ENCODE measurements at regions not wholly inside any gene's neighbourhood (a gene's known extent, or its start where the extent isn't known, plus 50 kb on each side); places are given as distances from the start of the nearest gene placed in this dataset.
"Not testable (repeated sequence)": the region's sequence is repeated elsewhere in the genome, so short reads cannot be mapped to it uniquely, and the experiment has no call there.

GRCh38 chr9:120310035-120310434 lies 269.9 kb downstream of the CDK5RAP2 start:
- DNase-seq (ENCODE audit: low read depth in 1 of 2, low spot score in 2 of 2) = no peak
- no peak overlapping the region for H3K27ac ChIP-seq
- H3K4me3 ChIP-seq = no peak overlapping the region
- no peaks in the 10 kb centered on the region for H3K4me1 ChIP-seq (replicated peaks)
- H3K36me3 ChIP-seq = no peaks in the 10 kb centered on the region
- H3K9me3 ChIP-seq (replicated peaks) = no peaks in the 10 kb centered on the region
- no peaks in the 10 kb centered on the region for H3K27me3 ChIP-seq (replicated peaks)

DNA sequence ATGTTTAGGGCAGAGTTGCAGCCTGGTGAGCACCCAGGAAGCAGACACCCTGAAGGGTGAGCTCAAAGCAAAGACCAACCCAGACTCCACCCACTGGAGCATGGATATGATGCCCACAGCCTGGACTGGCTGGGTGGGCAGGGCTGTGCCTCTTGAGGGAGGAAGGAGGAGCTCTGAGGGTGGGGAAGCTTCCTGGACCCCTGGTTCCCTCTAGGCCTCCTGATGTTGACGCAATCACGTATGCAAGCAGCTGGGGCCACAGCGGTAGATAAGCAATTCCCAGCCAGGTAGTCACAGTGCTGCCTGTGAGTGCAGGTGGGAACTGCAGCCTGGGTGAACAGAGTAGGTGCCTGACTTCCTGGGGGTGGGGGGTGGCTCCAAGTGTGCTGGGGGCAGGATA lies 271.5 kb downstream of the CDK5RAP2 start:
- Histone ChIP-seq H3K4me3 (no peak overlapping the region), H3K9me3 (replicated peaks) (no peaks in the 10 kb centered on the region), H3K36me3 (no peaks in the 10 kb centered on the region), H3K27ac (no peak overlapping the region), H3K27me3 (replicated peaks) (no peaks in the 10 kb centered on the region), H3K4me1 (replicated peaks) (no peaks in the 10 kb centered on the region)
- DNase-seq (ENCODE audit: low read depth in 1 of 2, low spot score in 2 of 2) = no peak

DNA sequence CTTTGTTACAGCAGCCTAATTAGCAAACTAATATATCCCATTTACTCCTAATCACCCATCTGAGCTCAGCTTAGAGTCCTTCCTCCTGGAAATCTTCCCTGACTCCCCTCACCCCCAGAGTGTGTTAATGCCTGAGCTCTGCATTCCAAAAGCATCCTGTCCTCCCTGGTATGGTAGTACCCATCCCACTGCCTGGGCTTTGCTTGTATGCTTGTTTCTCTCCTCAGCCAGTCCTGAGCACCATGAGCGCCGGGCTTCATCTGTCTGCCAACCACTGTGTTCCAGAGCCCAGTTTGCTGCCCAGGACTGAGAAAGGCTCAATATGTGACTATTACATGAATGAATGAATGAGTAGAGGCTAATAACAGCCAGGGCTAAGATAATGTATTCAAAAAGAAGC lies 272.4 kb downstream of the CDK5RAP2 start:
- Histone ChIP-seq H3K27me3 (replicated peaks) (no peaks in the 10 kb centered on the region), H3K9me3 (replicated peaks) (no peaks in the 10 kb centered on the region), H3K4me3 (no peak overlapping the region), H3K27ac (no peak overlapping the region), H3K36me3 (no peaks in the 10 kb centered on the region), H3K4me1 (replicated peaks) (no peaks in the 10 kb centered on the region)
- no peak for DNase-seq (ENCODE audit: low read depth in 1 of 2, low spot score in 2 of 2)

- DNase-seq (ENCODE audit: low read depth in 1 of 2, low spot score in 2 of 2) = no peak
- H3K27me3 ChIP-seq (replicated peaks) = no peaks in the 10 kb centered on the region
- no peak overlapping the region for H3K27ac ChIP-seq
- no peaks in the 10 kb centered on the region for H3K9me3 ChIP-seq (replicated peaks)
- H3K36me3 ChIP-seq = no peaks in the 10 kb centered on the region
- H3K4me1 ChIP-seq (replicated peaks) = no peaks in the 10 kb centered on the region
- H3K4me3 ChIP-seq = no peak overlapping the region
Observed at GRCh38 chr9:120306561-120306960, 273.4 kb downstream of the CDK5RAP2 start.

DNA sequence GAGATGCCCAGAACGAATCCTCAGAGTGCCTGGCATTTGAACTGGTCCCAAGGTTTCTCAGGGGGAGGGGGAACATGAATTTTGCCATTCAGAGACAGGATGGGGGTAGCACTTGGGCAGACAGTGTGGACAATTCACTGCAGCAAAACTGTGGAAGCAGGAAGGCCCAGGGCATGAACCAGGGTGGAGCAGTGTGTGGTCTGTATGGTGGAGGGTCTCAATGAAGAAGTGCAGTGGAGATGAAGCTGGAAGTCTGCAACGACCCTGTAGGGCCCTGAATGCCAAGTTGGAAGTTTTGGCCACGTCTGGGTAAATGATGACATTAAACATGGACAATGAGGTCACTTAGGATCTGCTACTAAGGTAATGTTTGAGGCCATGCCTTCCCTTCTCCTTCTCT lies 273.9 kb downstream of the CDK5RAP2 start:
- DNase-seq (ENCODE audit: low read depth in 1 of 2, low spot score in 2 of 2) = no peak
- Histone ChIP-seq H3K36me3 (no peaks in the 10 kb centered on the region), H3K27ac (no peak overlapping the region), H3K4me1 (replicated peaks) (no peaks in the 10 kb centered on the region), H3K27me3 (replicated peaks) (no peaks in the 10 kb centered on the region), H3K4me3 (no peak overlapping the region), H3K9me3 (replicated peaks) (no peaks in the 10 kb centered on the region)

DNA sequence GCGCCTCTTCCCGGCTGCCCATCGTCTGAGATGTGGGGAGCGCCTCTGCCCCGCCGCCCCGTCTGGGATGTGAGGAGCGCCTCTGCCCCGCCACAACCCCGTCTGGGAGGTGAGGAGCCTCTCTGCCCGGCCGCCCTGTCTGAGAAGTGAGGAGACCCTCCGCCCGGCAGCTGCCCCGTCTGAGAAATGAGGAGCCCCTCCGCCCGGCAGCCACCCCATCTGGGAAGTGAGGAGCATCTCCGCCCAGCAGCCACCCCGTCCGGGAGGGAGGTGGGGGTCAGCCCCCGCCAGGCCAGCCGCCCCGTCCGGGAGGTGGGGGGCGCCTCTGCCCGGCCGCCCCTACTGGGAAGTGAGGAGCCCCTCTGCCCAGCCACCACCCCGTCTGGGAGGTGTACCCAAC lies 275.1 kb downstream of the CDK5RAP2 start:
- H3K9me3 ChIP-seq (replicated peaks); H3K27ac ChIP-seq; H3K27me3 ChIP-seq (replicated peaks); DNase-seq (ENCODE audit: low read depth in 1 of 2, low spot score in 2 of 2); H3K4me3 ChIP-seq; H3K36me3 ChIP-seq; H3K4me1 ChIP-seq (replicated peaks): not testable (repeated sequence)

DNA sequence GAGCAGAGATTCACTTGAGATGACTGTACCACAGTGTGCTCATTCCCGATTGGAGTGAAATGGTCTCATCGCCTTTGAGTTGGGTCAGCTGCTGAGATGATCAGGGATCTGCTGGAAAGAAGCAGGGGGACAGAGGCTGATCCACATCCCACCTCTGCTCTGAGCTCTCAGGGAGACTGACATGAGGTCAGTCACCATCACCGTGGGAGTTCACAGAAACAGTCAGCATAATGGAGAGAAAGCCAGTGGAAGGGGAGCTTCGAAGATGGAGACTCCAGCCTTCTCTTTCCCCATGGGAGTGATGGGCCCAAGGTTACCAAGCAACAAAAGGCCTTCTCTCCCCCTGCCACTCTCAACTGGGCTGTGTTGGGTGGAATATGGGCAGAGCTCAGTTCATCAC lies 276.4 kb downstream of the CDK5RAP2 start:
- no peak overlapping the region for H3K4me3 ChIP-seq
- no peaks in the 10 kb centered on the region for H3K4me1 ChIP-seq (replicated peaks)
- H3K36me3 ChIP-seq = no peaks in the 10 kb centered on the region
- no peak for DNase-seq (ENCODE audit: low read depth in 1 of 2, low spot score in 2 of 2)
- H3K9me3 ChIP-seq (replicated peaks) = no peaks in the 10 kb centered on the region
- H3K27me3 ChIP-seq (replicated peaks) = no peaks in the 10 kb centered on the region
- no peak overlapping the region for H3K27ac ChIP-seq

- H3K9me3 ChIP-seq (replicated peaks) = no peaks in the 10 kb centered on the region
- no peaks in the 10 kb centered on the region for H3K4me1 ChIP-seq (replicated peaks)
- no peak for DNase-seq (ENCODE audit: low read depth in 1 of 2, low spot score in 2 of 2)
- no peaks in the 10 kb centered on the region for H3K27me3 ChIP-seq (replicated peaks)
- no peak overlapping the region for H3K27ac ChIP-seq
- no peaks in the 10 kb centered on the region; the same call in 1 of the 2 replicates for H3K36me3 ChIP-seq
- no peak overlapping the region for H3K4me3 ChIP-seq
Observed at GRCh38 chr9:120299785-120300184, 280.2 kb downstream of the CDK5RAP2 start.

DNA sequence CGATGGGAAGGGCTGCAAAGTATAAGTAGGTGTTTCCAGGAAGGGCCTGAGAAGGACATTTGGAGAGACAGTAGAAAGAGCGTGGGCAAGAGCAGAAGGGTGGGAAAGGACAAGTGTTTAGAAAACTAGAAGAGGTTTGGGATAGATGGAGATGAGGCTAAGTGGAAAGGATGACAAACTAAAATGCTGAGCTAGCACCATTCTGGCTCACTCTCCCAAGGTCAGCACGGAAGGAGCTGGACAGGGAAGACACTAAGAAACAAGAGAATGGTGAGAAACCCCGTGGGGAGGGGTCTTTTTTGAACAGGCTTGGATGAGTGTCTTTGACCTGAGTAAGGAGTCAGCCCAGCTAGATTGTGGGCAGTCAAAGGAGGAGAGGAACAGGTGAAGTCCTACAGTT lies 286.0 kb downstream of the CDK5RAP2 start:
- Histone ChIP-seq H3K4me1 (replicated peaks) (no peaks in the 10 kb centered on the region), H3K4me3 (no peak overlapping the region), H3K9me3 (replicated peaks) (no peaks in the 10 kb centered on the region), H3K27ac (no peak overlapping the region), H3K36me3 (no peaks in the 10 kb centered on the region; the same call in 1 of the 2 replicates), H3K27me3 (replicated peaks) (no peaks in the 10 kb centered on the region)
- no peak for DNase-seq (ENCODE audit: low read depth in 1 of 2, low spot score in 2 of 2)

DNA sequence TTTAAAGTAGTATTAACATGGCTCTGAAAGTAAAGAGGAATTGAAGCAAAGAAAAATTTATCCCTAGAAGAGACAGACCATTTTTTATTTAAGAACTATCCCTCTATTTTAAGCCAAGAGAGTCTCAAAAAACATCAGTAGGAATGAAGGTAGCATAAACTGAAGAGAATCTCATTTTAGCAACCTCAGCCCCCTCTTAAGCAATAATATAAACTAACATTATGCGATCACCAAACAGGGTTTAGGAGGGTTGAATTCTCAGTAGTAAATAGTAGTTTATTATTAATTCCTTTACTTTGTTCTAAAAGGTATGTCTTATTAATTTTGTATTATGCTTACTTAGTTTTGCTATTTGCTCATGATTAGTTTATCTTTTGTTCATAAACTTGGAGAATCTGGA lies 287.4 kb downstream of the CDK5RAP2 start:
- Histone ChIP-seq H3K27ac (no peak overlapping the region), H3K36me3 (no peaks in the 10 kb centered on the region; the same call in 1 of the 2 replicates), H3K9me3 (replicated peaks) (no peaks in the 10 kb centered on the region), H3K4me3 (no peak overlapping the region), H3K27me3 (replicated peaks) (no peaks in the 10 kb centered on the region), H3K4me1 (replicated peaks) (no peaks in the 10 kb centered on the region)
- DNase-seq (ENCODE audit: low read depth in 1 of 2, low spot score in 2 of 2) = no peak

DNA sequence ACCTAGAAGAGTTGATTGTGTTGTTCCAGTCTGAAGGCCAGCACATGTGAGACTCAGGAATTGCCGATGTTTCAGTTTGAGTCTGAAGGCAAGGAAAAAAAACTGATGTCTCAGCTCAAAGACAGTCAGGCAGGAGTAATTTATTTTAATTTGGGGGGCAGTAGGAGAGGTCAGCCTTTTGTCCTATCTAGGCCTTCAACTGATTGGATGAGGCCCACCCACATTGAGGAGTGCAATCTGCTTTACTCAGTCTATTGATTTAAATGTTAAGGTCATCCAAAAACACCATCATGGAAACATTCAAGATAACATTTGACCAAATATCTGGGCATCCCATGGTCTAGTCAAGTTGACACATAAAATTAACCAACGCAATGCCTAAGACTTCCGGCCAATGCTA lies 288.9 kb downstream of the CDK5RAP2 start:
- no peaks in the 10 kb centered on the region for H3K4me1 ChIP-seq (replicated peaks)
- H3K36me3 ChIP-seq = no peaks in the 10 kb centered on the region
- no peaks in the 10 kb centered on the region for H3K9me3 ChIP-seq (replicated peaks)
- no peak for DNase-seq (ENCODE audit: low read depth in 1 of 2, low spot score in 2 of 2)
- no peak overlapping the region for H3K4me3 ChIP-seq
- H3K27ac ChIP-seq = no peak overlapping the region
- H3K27me3 ChIP-seq (replicated peaks) = no peaks in the 10 kb centered on the region

- Histone ChIP-seq H3K27me3 (replicated peaks) (no peaks in the 10 kb centered on the region), H3K9me3 (replicated peaks) (no peaks in the 10 kb centered on the region), H3K4me3 (no peak overlapping the region), H3K4me1 (replicated peaks) (no peaks in the 10 kb centered on the region), H3K36me3 (no peaks in the 10 kb centered on the region), H3K27ac (no peak overlapping the region)
- DNase-seq (ENCODE audit: low read depth in 1 of 2, low spot score in 2 of 2) = no peak
Observed at GRCh38 chr9:120289990-120290975, 289.7 kb downstream of the CDK5RAP2 start.

DNA sequence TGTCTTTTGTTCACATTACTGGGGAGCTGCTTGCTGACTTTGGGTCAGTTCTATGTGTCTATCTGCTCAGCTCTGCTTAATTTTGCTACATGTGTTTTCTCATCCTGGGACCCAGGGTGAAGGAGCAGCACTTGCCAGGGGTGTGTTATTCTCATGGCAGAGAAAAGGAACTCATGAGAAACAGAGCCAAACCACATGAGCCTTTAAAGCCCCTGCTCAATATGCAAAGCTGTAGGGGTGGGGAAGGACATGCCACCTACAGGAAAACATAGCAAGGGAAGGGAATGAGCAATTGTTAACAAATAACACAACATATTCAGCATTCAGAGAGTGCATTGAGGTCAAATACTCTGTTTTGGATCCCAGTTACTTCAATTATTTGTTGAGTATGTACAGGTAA lies 290.9 kb downstream of the CDK5RAP2 start:
- no peak for DNase-seq (ENCODE audit: low read depth in 1 of 2, low spot score in 2 of 2)
- H3K27me3 ChIP-seq (replicated peaks) = no peaks in the 10 kb centered on the region

GRCh38 chr9:120286530-120286929 lies 293.4 kb downstream of the CDK5RAP2 start:
- Histone ChIP-seq H3K9me3 (replicated peaks) (no peaks in the 10 kb centered on the region), H3K27ac (no peak overlapping the region), H3K4me3 (no peak overlapping the region), H3K4me1 (replicated peaks) (no peaks in the 10 kb centered on the region), H3K27me3 (replicated peaks) (no peaks in the 10 kb centered on the region; the same call in 1 of the 2 replicates), H3K36me3 (no peaks in the 10 kb centered on the region)
- no peak for DNase-seq (ENCODE audit: low read depth in 1 of 2, low spot score in 2 of 2)

More for the DNA sequence above, 290.9 kb downstream of the CDK5RAP2 start:
- H3K27ac ChIP-seq = no peak overlapping the region
- no peaks in the 10 kb centered on the region for H3K9me3 ChIP-seq (replicated peaks)
- H3K4me1 ChIP-seq (replicated peaks) = no peaks in the 10 kb centered on the region
- no peaks in the 10 kb centered on the region for H3K36me3 ChIP-seq
- H3K4me3 ChIP-seq = no peak overlapping the region
